CD14-positive monocyte (primary cell): ENCODE measurements at regions not wholly inside any gene's neighbourhood (a gene's known extent, or its start where the extent isn't known, plus 50 kb on each side); places are given as distances from the start of the nearest gene placed in this dataset.

ENCODE experiments used
- DNase-seq, 3 donors: peaks; one replicate each; pipeline ENCODE4 v3.0.0-alpha.2; 2011 to 2022
- H2AFZ ChIP-seq: 2 replicates; pipeline ENCODE4 v1.6.0; 2012; ENCODE audit warnings: mild to moderate bottlenecking, low read depth, low read length, inconsistent platforms; ENCODE audit not compliant: insufficient read depth, poor library complexity, severe bottlenecking
- H3K27ac ChIP-seq, 2 donors: 1 replicate in 1 of 2; 2 replicates in 1 of 2; pipeline ENCODE4 v1.5.1; 2012 to 2013; ENCODE audit warnings: low read length in 2 of 2, control low read depth in 1 of 2, inconsistent platforms in 1 of 2, low read depth in 1 of 2, mild to moderate bottlenecking in 1 of 2
- H3K27me3 ChIP-seq, 2 donors: one replicate each; pipeline versions ENCODE4 v1.6.0 to v1.6.1; 2011 to 2013; ENCODE audit warnings: low read length in 2 of 2; ENCODE audit not compliant: control insufficient read depth in 2 of 2, insufficient read depth in 2 of 2
- H3K36me3 ChIP-seq, 2 donors: replicated peaks in 1 of 2; 1 replicate in 1 of 2; 2 replicates in 1 of 2; pipeline versions ENCODE4 v1.5.1 to v1.6.1; 2012 to 2013; ENCODE audit warnings: low read length in 2 of 2, control low read depth in 1 of 2, inconsistent platforms in 1 of 2, mild to moderate bottlenecking in 1 of 2; ENCODE audit not compliant: insufficient read depth in 2 of 2, control insufficient read depth in 1 of 2
- H3K4me1 ChIP-seq, 2 donors: 1 replicate in 1 of 2; 2 replicates in 1 of 2; pipeline versions ENCODE4 v1.5.1 to v1.6.1; 2012 to 2013; ENCODE audit warnings: low read length in 2 of 2, control low read depth in 1 of 2, inconsistent platforms in 1 of 2, mild to moderate bottlenecking in 1 of 2, moderate library complexity in 1 of 2; ENCODE audit not compliant: insufficient read depth in 2 of 2, control insufficient read depth in 1 of 2
- H3K4me2 ChIP-seq: replicated peaks from 2 replicates; pipeline ENCODE3; 2012; ENCODE audit warnings: low read length, moderate library complexity, mild to moderate bottlenecking; ENCODE audit not compliant: poor library complexity, severe bottlenecking; ENCODE audit errors: extremely low read depth
- H3K4me3 ChIP-seq, 3 experiments: fragments of 200-600 bp in 1 of 3; sonication (generic) in 1 of 3; replicated peaks in 1 of 3; 1 replicate in 2 of 3; 2 replicates in 1 of 3; pipeline ENCODE4 v1.5.1; 2011 to 2013; ENCODE audit warnings: low read length in 3 of 3, mild to moderate bottlenecking in 3 of 3, control low read depth in 2 of 3, low read depth in 2 of 3, inconsistent platforms in 1 of 3, moderate library complexity in 1 of 3
- H3K79me2 ChIP-seq: 2 replicates; pipeline ENCODE4 v1.6.0; 2012; ENCODE audit warnings: mild to moderate bottlenecking, control low read depth, inconsistent platforms, low read length, moderate library complexity; ENCODE audit not compliant: insufficient read depth
- H3K9ac ChIP-seq: 2 replicates; pipeline ENCODE4 v1.6.0; 2017; ENCODE audit warnings: low read length, mild to moderate bottlenecking; ENCODE audit not compliant: insufficient read depth, poor library complexity, severe bottlenecking
- H3K9me3 ChIP-seq, 2 donors: replicated peaks in 1 of 2; 1 replicate in 1 of 2; 2 replicates in 1 of 2; pipeline versions ENCODE4 v1.5.1 to v1.6.1; 2012 to 2013; ENCODE audit warnings: low read length in 2 of 2, control low read depth in 1 of 2; ENCODE audit not compliant: control insufficient read depth in 1 of 2, insufficient read depth in 1 of 2
- H4K20me1 ChIP-seq: 2 replicates; pipeline ENCODE4 v1.6.0; 2012; ENCODE audit warnings: mild to moderate bottlenecking, low read length, control low read depth, moderate library complexity; ENCODE audit not compliant: insufficient read depth
- H3K27ac Mint-ChIP-seq, 7 donors: one replicate each; pipeline ENCODE4 v1.8.0; 2020; ENCODE audit warnings: mild to moderate bottlenecking in 7 of 7, mixed read lengths in 7 of 7, moderate library complexity in 6 of 7, inconsistent platforms in 2 of 7
- H3K27me3 Mint-ChIP-seq, 3 donors: one replicate each; pipeline ENCODE4 v1.8.0; 2021 to 2022; ENCODE audit warnings: low read depth in 3 of 3, mild to moderate bottlenecking in 3 of 3, mixed read lengths in 3 of 3, moderate library complexity in 3 of 3, inconsistent platforms in 1 of 3
- H3K36me3 Mint-ChIP-seq, 2 donors: one replicate each; pipeline ENCODE4 v1.8.0; 2020; ENCODE audit warnings: mixed read lengths in 2 of 2, inconsistent platforms in 1 of 2, mild to moderate bottlenecking in 1 of 2
- H3K4me1 Mint-ChIP-seq: one replicate; pipeline ENCODE4 v1.8.0; 2020; ENCODE audit warnings: mild to moderate bottlenecking, mixed read lengths
- H3K4me3 Mint-ChIP-seq, 2 donors: one replicate each; pipeline ENCODE4 v1.8.0; 2020; ENCODE audit warnings: mild to moderate bottlenecking in 2 of 2, mixed read lengths in 2 of 2, moderate library complexity in 1 of 2
- H3K9me3 Mint-ChIP-seq, 7 donors: one replicate each; pipeline ENCODE4 v1.8.0; 2020 to 2022; ENCODE audit warnings: mixed read lengths in 7 of 7, mild to moderate bottlenecking in 6 of 7, moderate library complexity in 6 of 7, inconsistent platforms in 2 of 7
- WGBS: methylation state at CpG from one replicate; pipeline ENCODE4 v1.1.5; 2013; ENCODE audit warnings: missing lambda C conversion rate; ENCODE audit not compliant: insufficient coverage; 5-methylcytosine and 5-hydroxymethylcytosine counted together
- intact Hi-C, 2 donors: fragments of 100-400 bp; cut with micrococcal nuclease; formaldehyde crosslinking; loops; one replicate each; pipeline versions ENCODE4 v1.15.0 to v1.15.1; 2023
- TF ChIP-seq, protein P1 (sequence below): fragments of 200-600 bp; IDR thresholded peaks from one replicate; pipeline ENCODE4 v1.8.0; 2022; ENCODE audit warnings: antibody characterized with exemption, mild to moderate bottlenecking

DNA sequence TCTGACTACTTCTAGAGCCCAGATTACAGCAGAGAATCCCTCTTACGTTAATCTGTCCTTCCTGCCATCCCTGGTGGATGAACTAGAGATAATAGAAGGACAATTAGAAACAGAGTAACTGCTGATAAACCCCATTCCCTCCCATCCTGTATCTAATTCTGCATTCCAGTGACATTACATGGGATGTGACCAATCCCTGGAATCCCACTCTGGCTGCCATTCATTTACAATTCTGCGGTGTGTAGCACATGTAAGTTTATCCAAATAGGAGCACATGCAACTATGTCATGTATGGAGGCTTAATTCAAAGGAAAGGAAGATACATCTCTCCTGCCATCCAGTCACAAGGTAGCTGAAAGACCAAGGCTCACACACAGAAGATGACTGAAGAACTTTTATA lies 339.5 kb downstream of the GPAT3 start:
- Mint-ChIP-seq H3K4me3 (no peak overlapping the region), H3K4me1 (no peaks in the 10 kb centered on the region), H3K27ac (peak overlapping the region in 1 of 7 donors; percentile 21), H3K9me3 (no peaks in the 10 kb centered on the region), H3K27me3 (peaks cover 0 to 7% (median 2%) of the 10 kb centered on the region in 3 donors), H3K36me3 (no peaks in the 10 kb centered on the region)
- no peak overlapping the region for H3K4me3 ChIP-seq
- H3K36me3 ChIP-seq, result no peaks in the 10 kb centered on the region
- no peak overlapping the region for H3K9ac ChIP-seq
- H3K79me2 ChIP-seq, result no peaks in the 10 kb centered on the region
- H4K20me1 ChIP-seq, result no peaks in the 10 kb centered on the region
- no peaks in the 10 kb centered on the region for H3K27me3 ChIP-seq
- TF ChIP-seq, protein P1, sequence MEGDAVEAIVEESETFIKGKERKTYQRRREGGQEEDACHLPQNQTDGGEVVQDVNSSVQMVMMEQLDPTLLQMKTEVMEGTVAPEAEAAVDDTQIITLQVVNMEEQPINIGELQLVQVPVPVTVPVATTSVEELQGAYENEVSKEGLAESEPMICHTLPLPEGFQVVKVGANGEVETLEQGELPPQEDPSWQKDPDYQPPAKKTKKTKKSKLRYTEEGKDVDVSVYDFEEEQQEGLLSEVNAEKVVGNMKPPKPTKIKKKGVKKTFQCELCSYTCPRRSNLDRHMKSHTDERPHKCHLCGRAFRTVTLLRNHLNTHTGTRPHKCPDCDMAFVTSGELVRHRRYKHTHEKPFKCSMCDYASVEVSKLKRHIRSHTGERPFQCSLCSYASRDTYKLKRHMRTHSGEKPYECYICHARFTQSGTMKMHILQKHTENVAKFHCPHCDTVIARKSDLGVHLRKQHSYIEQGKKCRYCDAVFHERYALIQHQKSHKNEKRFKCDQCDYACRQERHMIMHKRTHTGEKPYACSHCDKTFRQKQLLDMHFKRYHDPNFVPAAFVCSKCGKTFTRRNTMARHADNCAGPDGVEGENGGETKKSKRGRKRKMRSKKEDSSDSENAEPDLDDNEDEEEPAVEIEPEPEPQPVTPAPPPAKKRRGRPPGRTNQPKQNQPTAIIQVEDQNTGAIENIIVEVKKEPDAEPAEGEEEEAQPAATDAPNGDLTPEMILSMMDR, result no peak
- H3K27ac ChIP-seq, result no peak overlapping the region
- H2AFZ ChIP-seq, result no peak overlapping the region
- no peaks in the 10 kb centered on the region for H3K9me3 ChIP-seq
- no peak overlapping the region for H3K4me2 ChIP-seq
- DNase-seq, result no peak
- no peaks in the 10 kb centered on the region for H3K4me1 ChIP-seq
- intact Hi-C loops, result no loop called here
- no CpG with 5 or more reads among the region's 2 CpGs for WGBS

DNA sequence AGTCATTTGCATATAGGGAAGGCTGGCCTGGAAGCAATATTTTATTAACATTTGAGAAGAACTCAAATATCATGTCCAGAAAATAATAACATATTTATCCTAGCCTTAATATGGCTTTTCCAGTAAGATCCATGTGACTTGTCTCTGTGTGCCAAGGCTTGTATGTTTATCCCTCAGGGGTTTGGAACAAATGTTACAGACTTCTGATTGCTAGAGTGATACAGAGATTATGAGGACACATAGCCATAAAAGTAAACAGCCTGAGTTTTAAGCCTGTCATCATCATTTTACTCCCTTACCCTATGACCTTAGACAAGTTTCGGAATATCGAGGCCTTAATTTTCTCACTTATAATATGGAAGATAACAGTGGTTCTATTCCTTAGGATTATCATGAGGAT lies 338.1 kb downstream of the GPAT3 start:
- no peak overlapping the region for H3K4me3 ChIP-seq
- Mint-ChIP-seq H3K4me1 (no peaks in the 10 kb centered on the region), H3K27me3 (peaks cover 0 to 7% (median 2%) of the 10 kb centered on the region in 3 donors), H3K9me3 (no peaks in the 10 kb centered on the region), H3K36me3 (no peaks in the 10 kb centered on the region), H3K4me3 (no peak overlapping the region), H3K27ac (no peak overlapping the region)
- H3K36me3 ChIP-seq, result no peaks in the 10 kb centered on the region
- H3K9me3 ChIP-seq, result no peaks in the 10 kb centered on the region
- no peak overlapping the region for H3K27ac ChIP-seq
- H3K9ac ChIP-seq, result no peak overlapping the region
- H2AFZ ChIP-seq, result no peak overlapping the region
- DNase-seq, result no peak
- no peaks in the 10 kb centered on the region for H3K79me2 ChIP-seq
- WGBS, result no CpG with 5 or more reads among the region's 2 CpGs
- intact Hi-C loops, result no loop called here
- H4K20me1 ChIP-seq, result no peaks in the 10 kb centered on the region
- no peak overlapping the region for H3K4me2 ChIP-seq
- no peaks in the 10 kb centered on the region for H3K4me1 ChIP-seq
- TF ChIP-seq, protein P1, result no peak
- H3K27me3 ChIP-seq, result no peaks in the 10 kb centered on the region
